Caco-2 (cell line): ENCODE measurements at regions not wholly inside any gene's neighbourhood (a gene's known extent, or its start where the extent isn't known, plus 50 kb on each side); places are given as distances from the start of the nearest gene placed in this dataset.

Experiments used
- BruUV-seq: library from RNA; stranded (reverse); fragments of 400-500 nt; replicated peaks from 2 replicates; lab custom pipeline; 2021; lab: Mats Ljungman, UMichigan
- CTCF ChIA-PET: fragments of 300-600 bp; sonication (Branson Sonifier 250); formaldehyde crosslinking; loops from one replicate; lab custom pipeline; 2022; ENCODE audit warnings: antibody characterized with exemption; lab: Charles Lee
- POLR2A ChIA-PET: fragments of 300-600 bp; sonication (Branson Sonifier 250); formaldehyde crosslinking; loops from one replicate; lab custom pipeline; 2022; ENCODE audit warnings: antibody characterized with exemption; lab: Charles Lee
- DNase-seq, 2 experiments: peaks; one replicate each; pipeline versions ENCODE4 v3.0.0 to v3.0.0-alpha.2; 2020 to 2022
- H3K27me3 ChIP-seq: replicated peaks from 2 replicates; pipeline ENCODE4 v1.6.0; 2011; ENCODE audit warnings: low read length; ENCODE audit not compliant: control insufficient read depth, insufficient read depth
- H3K36me3 ChIP-seq: 2 replicates; pipeline ENCODE4 v1.5.1; 2011; ENCODE audit warnings: low read length; ENCODE audit not compliant: control insufficient read depth, insufficient read depth
- H3K4me1 ChIP-seq: fragments of 250-450 bp; sonication (Bioruptor Pico); 2 replicates; pipeline ENCODE4 v1.5.1; 2020; ENCODE audit warnings: mild to moderate bottlenecking
- H3K4me3 ChIP-seq: 2 replicates; pipeline ENCODE4 v1.5.1; 2011; ENCODE audit warnings: low read depth, mild to moderate bottlenecking, control low read depth, low read length
- H3K9me3 ChIP-seq: fragments of 250-450 bp; sonication (Bioruptor Pico); 2 replicates; pipeline ENCODE4 v1.5.1; 2020; ENCODE audit warnings: mild to moderate bottlenecking, moderate library complexity
- H3K27ac Mint-ChIP-seq: one replicate; pipeline ENCODE4 v1.8.0; 2022; ENCODE audit warnings: mixed read lengths; ENCODE audit not compliant: unreplicated experiment
- H3K27me3 Mint-ChIP-seq: one replicate; pipeline ENCODE4 v1.8.0; 2022; ENCODE audit warnings: mixed read lengths; ENCODE audit not compliant: insufficient read depth, unreplicated experiment
- H3K36me3 Mint-ChIP-seq: one replicate; pipeline ENCODE4 v1.8.0; 2022; ENCODE audit warnings: mild to moderate bottlenecking, mixed read lengths; ENCODE audit not compliant: insufficient read depth, unreplicated experiment
- H3K4me1 Mint-ChIP-seq: one replicate; pipeline ENCODE4 v1.8.0; 2022; ENCODE audit warnings: low read depth, mixed read lengths; ENCODE audit not compliant: unreplicated experiment
- H3K4me3 Mint-ChIP-seq: one replicate; pipeline ENCODE4 v1.8.0; 2022; ENCODE audit warnings: mild to moderate bottlenecking, moderate library complexity, mixed read lengths; ENCODE audit not compliant: unreplicated experiment
- H3K9me3 Mint-ChIP-seq: one replicate; pipeline ENCODE4 v1.8.0; 2022; ENCODE audit warnings: mixed read lengths; ENCODE audit not compliant: unreplicated experiment
- intact Hi-C: fragments of 100-400 bp; cut with micrococcal nuclease; formaldehyde crosslinking; loops from one replicate; pipeline ENCODE4 v1.10.0; 2022; ENCODE audit not compliant: unreplicated experiment
- TF ChIP-seq, protein P1 (sequence below), 2 experiments: fragments of 200-600 bp in 1 of 2; IDR thresholded peaks; 1 replicate in 1 of 2; 2 replicates in 1 of 2; pipeline versions ENCODE4 v1.5.1 to v1.8.0; 2011 to 2022; ENCODE audit warnings: antibody characterized with exemption in 1 of 2, control low read depth in 1 of 2, inconsistent platforms in 1 of 2, low read depth in 1 of 2, low read length in 1 of 2, mild to moderate bottlenecking in 1 of 2, moderate library complexity in 1 of 2; ENCODE audit not compliant: insufficient read depth in 1 of 2, severe bottlenecking in 1 of 2, unreplicated experiment in 1 of 2

DNA sequence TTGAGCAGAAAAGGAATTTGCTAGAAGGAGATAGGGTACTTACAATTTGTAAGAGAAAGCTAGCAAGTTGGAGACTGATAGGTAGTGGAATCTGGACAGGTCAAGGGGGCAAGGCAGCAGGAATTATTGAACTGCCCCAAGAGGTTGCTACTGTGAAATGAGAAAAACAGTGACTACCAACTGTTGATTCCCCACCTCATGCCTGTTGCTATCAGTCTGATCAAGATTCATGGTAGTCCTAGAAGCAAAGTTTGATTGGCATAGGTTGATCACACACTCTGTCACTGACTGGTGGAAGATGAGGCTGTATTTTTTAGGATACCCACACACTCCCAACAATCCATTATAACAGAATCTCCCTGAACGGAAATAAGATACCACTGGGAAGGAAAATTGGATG, 89.4 kb upstream of the IGF1 start:
- ChIA-PET CTCF (no interaction called here), POLR2A (no interaction called here)
- Mint-ChIP-seq H3K4me3 (no peak overlapping the region), H3K36me3 (no peaks in the 10 kb centered on the region), H3K9me3 (no peaks in the 10 kb centered on the region), H3K27me3 (no peaks in the 10 kb centered on the region), H3K4me1 (peaks cover 7% of the 10 kb centered on the region), H3K27ac (no peak overlapping the region)
- TF ChIP-seq, protein P1, sequence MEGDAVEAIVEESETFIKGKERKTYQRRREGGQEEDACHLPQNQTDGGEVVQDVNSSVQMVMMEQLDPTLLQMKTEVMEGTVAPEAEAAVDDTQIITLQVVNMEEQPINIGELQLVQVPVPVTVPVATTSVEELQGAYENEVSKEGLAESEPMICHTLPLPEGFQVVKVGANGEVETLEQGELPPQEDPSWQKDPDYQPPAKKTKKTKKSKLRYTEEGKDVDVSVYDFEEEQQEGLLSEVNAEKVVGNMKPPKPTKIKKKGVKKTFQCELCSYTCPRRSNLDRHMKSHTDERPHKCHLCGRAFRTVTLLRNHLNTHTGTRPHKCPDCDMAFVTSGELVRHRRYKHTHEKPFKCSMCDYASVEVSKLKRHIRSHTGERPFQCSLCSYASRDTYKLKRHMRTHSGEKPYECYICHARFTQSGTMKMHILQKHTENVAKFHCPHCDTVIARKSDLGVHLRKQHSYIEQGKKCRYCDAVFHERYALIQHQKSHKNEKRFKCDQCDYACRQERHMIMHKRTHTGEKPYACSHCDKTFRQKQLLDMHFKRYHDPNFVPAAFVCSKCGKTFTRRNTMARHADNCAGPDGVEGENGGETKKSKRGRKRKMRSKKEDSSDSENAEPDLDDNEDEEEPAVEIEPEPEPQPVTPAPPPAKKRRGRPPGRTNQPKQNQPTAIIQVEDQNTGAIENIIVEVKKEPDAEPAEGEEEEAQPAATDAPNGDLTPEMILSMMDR (IDR thresholded peaks at IDR 0.05; ENCODE audit: insufficient read depth in 1 of 2, low read depth in 1 of 2, low read length in 1 of 2, severe bottlenecking in 1 of 2, unreplicated experiment in 1 of 2), result no peak
- H3K36me3 ChIP-seq, result no peaks in the 10 kb centered on the region
- H3K4me1 ChIP-seq, result peaks cover 30% of the 10 kb centered on the region
- intact Hi-C loops, result no loop called here
- DNase-seq, result no peak
- BruUV-seq, result no TSS peak
- no peaks in the 10 kb centered on the region for H3K27me3 ChIP-seq
- H3K9me3 ChIP-seq, result 0 out of 2 replicates have a peak, but pooled peaks cover 9% of the 10 kb centered on the region
- H3K4me3 ChIP-seq, result no peak overlapping the region

DNA sequence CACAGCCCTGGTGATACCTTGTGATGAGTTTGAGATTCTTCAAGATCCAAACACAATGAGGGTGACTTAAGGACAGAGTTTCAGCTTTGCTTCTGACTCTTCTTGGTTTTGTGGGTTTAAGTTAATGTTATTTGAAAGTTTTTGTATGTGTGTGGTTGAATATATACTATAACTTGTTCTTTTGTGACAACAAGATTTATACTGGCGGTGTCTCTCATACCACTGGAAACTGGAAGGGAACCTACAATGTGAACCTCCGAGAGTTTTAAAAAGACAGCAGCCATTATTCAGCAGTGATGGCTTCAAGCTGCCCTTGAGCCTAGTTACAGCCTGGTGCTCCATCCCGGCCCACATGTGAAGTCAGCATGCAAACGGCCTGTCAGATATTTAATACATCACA, 87.9 kb upstream of the IGF1 start:
- H3K27me3 ChIP-seq, result no peaks in the 10 kb centered on the region
- intact Hi-C loops, result no loop called here
- ChIA-PET POLR2A (no interaction called here), CTCF (no interaction called here)
- TF ChIP-seq, protein P1 (IDR thresholded peaks at IDR 0.05; ENCODE audit: insufficient read depth in 1 of 2, low read depth in 1 of 2, low read length in 1 of 2, severe bottlenecking in 1 of 2, unreplicated experiment in 1 of 2), result no peak
- 0 out of 2 replicates have a peak, but pooled peaks cover 12% of the 10 kb centered on the region for H3K9me3 ChIP-seq
- peaks cover 19% of the 10 kb centered on the region for H3K4me1 Mint-ChIP-seq
- H3K4me1 ChIP-seq, result peaks cover 45% of the 10 kb centered on the region
- peak overlapping the region; percentile 9 for H3K4me3 Mint-ChIP-seq
- no peaks in the 10 kb centered on the region for H3K27me3 Mint-ChIP-seq
- no peak for DNase-seq
- no peaks in the 10 kb centered on the region for H3K9me3 Mint-ChIP-seq
- no peaks in the 10 kb centered on the region for H3K36me3 ChIP-seq
- H3K36me3 Mint-ChIP-seq, result no peaks in the 10 kb centered on the region
- BruUV-seq, result no TSS peak
- peak overlapping the region; percentile 31 for H3K27ac Mint-ChIP-seq
- no peak overlapping the region for H3K4me3 ChIP-seq

DNA sequence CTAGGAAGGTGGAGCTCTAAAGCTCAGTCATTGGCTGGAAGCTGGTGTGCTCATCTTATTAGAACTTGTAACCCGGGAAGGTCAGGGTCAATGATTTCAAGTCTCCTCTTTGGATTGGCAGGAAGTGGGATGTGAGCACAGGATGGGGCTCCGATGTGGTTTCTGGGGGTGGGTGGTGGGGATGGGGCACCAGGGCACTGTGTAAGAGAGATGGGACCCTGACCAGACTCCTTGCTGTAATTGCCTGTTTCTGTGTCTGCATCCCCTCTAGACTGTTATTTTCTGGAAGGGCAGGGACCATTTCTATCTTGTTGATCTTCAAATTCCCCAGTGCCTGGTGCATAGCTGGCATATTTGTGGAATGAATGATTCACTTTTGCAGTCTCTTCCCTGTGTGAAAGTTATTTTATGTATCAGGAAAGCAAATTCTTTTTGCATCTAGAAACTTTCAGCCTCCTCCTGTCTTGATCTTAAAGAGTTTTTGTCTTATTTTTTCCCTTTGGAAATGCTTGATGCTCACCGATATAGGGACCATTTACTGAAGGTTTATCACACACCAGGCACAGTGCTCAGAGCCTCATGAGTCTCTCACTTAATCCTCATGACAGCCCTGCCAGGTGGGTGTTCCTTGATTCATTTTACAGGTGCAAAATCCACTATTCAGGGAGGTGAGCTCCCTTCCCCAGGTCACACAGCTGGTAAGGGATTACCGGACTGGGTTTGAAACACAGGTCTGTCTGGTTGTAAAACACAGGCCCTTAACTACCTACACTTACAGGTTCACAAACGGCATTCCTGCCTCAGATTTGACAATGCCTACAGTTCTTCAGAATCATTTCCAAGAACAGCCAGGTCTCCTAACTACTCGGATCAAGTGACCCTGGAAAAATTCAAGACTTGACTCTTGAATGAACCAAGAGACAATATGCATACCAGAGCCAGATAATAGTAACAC, 86.9 kb upstream of the IGF1 start:
- peak overlapping the region; percentile 31 for H3K27ac Mint-ChIP-seq
- TF ChIP-seq, protein P1 (IDR thresholded peaks at IDR 0.05; ENCODE audit: insufficient read depth in 1 of 2, low read depth in 1 of 2, low read length in 1 of 2, severe bottlenecking in 1 of 2, unreplicated experiment in 1 of 2), result no peak
- peak overlapping the region; percentile 9 for H3K4me3 Mint-ChIP-seq
- no peaks in the 10 kb centered on the region for H3K36me3 ChIP-seq
- peaks cover 26% of the 10 kb centered on the region for H3K4me1 Mint-ChIP-seq
- H3K36me3 Mint-ChIP-seq, result no peaks in the 10 kb centered on the region
- H3K9me3 Mint-ChIP-seq, result no peaks in the 10 kb centered on the region
- no peaks in the 10 kb centered on the region for H3K27me3 ChIP-seq
- H3K9me3 ChIP-seq, result 0 out of 2 replicates have a peak, but pooled peaks cover 12% of the 10 kb centered on the region
- BruUV-seq, result no TSS peak
- peaks cover 55% of the 10 kb centered on the region for H3K4me1 ChIP-seq
- no peak overlapping the region for H3K4me3 ChIP-seq
- DNase-seq, result peak; percentile 44 to 55
- POLR2A ChIA-PET, result no interaction called here
- CTCF ChIA-PET, result no interaction called here
- no peaks in the 10 kb centered on the region for H3K27me3 Mint-ChIP-seq
- intact Hi-C loops, result no loop called here
